Upper lobe of right lung (tissue), 1 donor: ENCODE measurements at regions not wholly inside any gene's neighbourhood (a gene's known extent, or its start where the extent isn't known, plus 50 kb on each side); places are given as distances from the start of the nearest gene placed in this dataset.

Experiments used
- ATAC-seq: fragments of 200-7000 bp; cut with Tn5 transposase; one replicate; pipeline ENCODE4 v1.9.1; 2020; ENCODE audit warnings: mild to moderate bottlenecking, moderate library complexity
- DNase-seq: peaks from one replicate; pipeline ENCODE4 v3.0.0-alpha.2; 2020
- H3K27ac ChIP-seq: fragments of 200-600 bp; one replicate; pipeline ENCODE4 v1.8.0; 2022
- H3K27me3 ChIP-seq: fragments of 200-600 bp; one replicate; pipeline ENCODE4 v1.8.0; 2022; ENCODE audit warnings: mild to moderate bottlenecking
- H3K36me3 ChIP-seq: fragments of 200-600 bp; one replicate; pipeline ENCODE4 v1.8.0; 2022
- H3K4me1 ChIP-seq: fragments of 200-600 bp; one replicate; pipeline ENCODE4 v1.8.0; 2022
- H3K4me3 ChIP-seq: fragments of 200-600 bp; one replicate; pipeline ENCODE4 v1.8.0; 2022; ENCODE audit warnings: mild to moderate bottlenecking
- H3K9me3 ChIP-seq: fragments of 200-600 bp; one replicate; pipeline ENCODE4 v1.8.0; 2022
- intact Hi-C: fragments of 100-400 bp; cut with DNase I; formaldehyde crosslinking; loops from one replicate; pipeline ENCODE4 v1.11.0; 2022
- TF ChIP-seq, protein P1 (sequence below): fragments of 200-600 bp; IDR thresholded peaks from one replicate; pipeline ENCODE4 v1.8.0; 2022; ENCODE audit warnings: antibody characterized with exemption
- donor health status: DM: no; HTN: yes; CAD: no; lungs with severe emphysema.

DNA sequence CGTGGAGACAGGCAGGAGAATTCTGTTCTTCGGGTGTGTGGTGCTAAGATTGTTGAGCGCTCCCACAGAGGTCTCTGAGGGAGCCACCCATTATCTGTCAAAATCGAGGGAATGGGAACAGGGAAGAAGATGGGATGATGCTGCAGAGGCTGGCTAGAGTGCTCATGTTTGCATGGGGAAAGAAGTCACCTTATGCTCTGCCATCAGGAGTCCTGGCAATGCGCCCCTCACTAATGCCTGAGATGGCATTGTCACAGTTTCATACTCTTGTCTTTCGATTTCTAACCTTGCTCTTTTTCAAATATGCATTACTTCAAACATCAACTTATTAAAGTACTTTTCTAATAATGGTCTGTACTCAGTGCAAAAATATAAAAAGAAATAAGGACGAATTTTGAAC is 463.3 kb upstream of the CELF4 start:
- intact Hi-C loops, result no loop called here
- DNase-seq, result no peak
- Histone ChIP-seq H3K27ac (no peak overlapping the region), H3K4me1 (no peaks in the 10 kb centered on the region), H3K4me3 (no peak overlapping the region), H3K9me3 (no peaks in the 10 kb centered on the region), H3K36me3 (no peaks in the 10 kb centered on the region), H3K27me3 (no peaks in the 10 kb centered on the region)
- ATAC-seq, result no peak
- TF ChIP-seq, protein P1, sequence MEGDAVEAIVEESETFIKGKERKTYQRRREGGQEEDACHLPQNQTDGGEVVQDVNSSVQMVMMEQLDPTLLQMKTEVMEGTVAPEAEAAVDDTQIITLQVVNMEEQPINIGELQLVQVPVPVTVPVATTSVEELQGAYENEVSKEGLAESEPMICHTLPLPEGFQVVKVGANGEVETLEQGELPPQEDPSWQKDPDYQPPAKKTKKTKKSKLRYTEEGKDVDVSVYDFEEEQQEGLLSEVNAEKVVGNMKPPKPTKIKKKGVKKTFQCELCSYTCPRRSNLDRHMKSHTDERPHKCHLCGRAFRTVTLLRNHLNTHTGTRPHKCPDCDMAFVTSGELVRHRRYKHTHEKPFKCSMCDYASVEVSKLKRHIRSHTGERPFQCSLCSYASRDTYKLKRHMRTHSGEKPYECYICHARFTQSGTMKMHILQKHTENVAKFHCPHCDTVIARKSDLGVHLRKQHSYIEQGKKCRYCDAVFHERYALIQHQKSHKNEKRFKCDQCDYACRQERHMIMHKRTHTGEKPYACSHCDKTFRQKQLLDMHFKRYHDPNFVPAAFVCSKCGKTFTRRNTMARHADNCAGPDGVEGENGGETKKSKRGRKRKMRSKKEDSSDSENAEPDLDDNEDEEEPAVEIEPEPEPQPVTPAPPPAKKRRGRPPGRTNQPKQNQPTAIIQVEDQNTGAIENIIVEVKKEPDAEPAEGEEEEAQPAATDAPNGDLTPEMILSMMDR, result no peak

DNA sequence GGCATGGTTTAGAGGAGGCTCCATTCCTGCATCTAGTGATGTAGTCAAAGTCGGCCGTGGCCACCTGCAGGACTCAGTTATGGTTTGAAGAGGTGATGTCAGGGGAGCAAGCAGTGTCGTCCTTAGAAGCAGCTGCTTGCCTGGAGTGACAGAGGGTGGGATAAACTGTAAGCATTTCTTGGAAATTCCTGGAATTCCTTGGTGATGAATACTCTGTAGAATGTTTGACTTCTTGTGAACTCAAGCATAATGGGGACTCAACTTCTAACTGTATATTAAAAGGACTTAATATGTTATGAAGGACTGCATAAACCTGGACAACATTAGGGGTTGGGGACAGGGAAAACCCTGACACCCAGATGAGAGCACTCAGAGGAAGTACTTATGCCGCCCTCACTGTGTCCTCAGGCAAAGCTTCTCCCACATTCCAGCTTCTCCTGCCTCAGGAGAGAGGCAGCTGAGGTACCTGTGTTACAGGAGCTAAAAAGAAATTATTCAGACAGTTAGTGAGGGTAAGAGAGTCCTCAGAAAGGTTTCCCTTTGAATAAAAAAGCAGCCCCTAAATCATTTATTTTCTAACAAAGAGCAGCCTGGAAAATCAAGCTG is 459.9 kb upstream of the CELF4 start:
- Histone ChIP-seq H3K9me3 (no peaks in the 10 kb centered on the region), H3K4me3 (no peak overlapping the region), H3K27me3 (no peaks in the 10 kb centered on the region), H3K4me1 (no peaks in the 10 kb centered on the region), H3K27ac (no peak overlapping the region), H3K36me3 (no peaks in the 10 kb centered on the region)
- DNase-seq (no peak), ATAC-seq (no peak)
- TF ChIP-seq, protein P1, result no peak
- intact Hi-C loops, result no loop called here

DNA sequence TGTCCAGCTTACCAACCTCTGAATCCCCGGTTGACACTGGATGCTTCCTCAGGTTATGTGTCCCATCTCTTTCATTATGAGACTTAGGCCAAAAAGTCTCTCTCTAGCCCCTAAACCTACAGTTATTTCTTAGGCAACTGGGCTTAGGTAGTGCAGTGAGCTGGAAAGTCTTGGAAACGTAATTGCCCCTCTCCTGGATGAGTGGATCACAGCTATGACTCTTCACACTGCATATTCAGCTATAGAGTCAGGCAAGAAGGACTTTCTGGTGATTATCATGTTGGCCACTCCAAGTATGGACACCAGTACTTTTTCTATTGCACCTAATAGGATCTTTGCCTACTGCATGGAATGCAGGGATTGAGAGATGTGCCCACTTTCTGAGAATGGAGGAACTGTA is 458.3 kb upstream of the CELF4 start:
- no peaks in the 10 kb centered on the region for H3K27me3 ChIP-seq

DNA sequence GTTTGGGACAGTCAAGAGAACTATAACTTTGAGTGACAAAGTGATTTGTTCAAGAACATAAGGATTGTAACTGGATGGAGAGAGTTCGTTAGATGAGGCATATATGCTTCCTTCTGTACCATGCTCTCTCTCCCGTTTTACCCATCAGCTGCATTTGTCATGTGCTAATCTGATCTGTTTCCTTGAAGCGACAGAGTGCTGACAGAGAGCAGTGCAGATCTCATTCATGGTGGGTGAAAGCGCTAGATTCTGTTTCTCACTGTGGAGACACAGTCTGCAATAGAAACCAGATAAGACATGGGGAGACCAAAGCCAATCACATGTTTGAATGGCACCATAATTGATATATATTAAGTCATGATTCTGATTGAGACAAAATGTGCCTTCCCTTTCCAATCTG is 456.6 kb upstream of the CELF4 start:
- Histone ChIP-seq H3K27me3 (no peaks in the 10 kb centered on the region), H3K27ac (no peak overlapping the region), H3K4me3 (no peak overlapping the region), H3K36me3 (no peaks in the 10 kb centered on the region), H3K9me3 (no peaks in the 10 kb centered on the region), H3K4me1 (no peaks in the 10 kb centered on the region)
- DNase-seq (no peak), ATAC-seq (no peak)
- TF ChIP-seq, protein P1, result no peak
- intact Hi-C loops, result no loop called here

More for the DNA sequence above, 458.3 kb upstream of the CELF4 start:
- no peak for DNase-seq
- no peak overlapping the region for H3K27ac ChIP-seq
- no peaks in the 10 kb centered on the region for H3K9me3 ChIP-seq
- intact Hi-C loops, result no loop called here
- TF ChIP-seq, protein P1, result no peak
- no peak for ATAC-seq
- no peak overlapping the region for H3K4me3 ChIP-seq
- no peaks in the 10 kb centered on the region for H3K4me1 ChIP-seq
- no peaks in the 10 kb centered on the region for H3K36me3 ChIP-seq

DNA sequence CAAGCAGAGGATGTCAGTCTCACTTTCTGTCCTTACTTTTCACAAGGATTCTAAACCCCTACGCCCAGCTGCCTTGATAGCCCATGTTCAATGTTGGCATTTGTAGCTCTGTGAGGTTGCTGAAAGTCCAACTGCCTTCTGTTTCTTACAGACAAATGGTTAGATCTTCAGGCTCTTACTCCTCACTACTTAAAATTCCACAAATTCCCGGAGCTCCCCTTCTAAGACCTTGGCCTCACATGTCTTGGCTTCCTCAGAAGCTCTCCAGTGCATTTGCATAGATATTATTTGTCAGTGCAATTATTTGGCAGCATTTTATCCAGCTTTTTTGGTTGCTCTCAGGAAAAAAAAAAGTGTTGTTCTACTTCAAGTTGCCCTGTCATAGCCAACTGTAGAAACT is 453.7 kb upstream of the CELF4 start:
- DNase-seq, result no peak
- intact Hi-C loops, result no loop called here

More for the DNA sequence above, 453.7 kb upstream of the CELF4 start:
- H3K36me3 ChIP-seq, result no peaks in the 10 kb centered on the region
- H3K27ac ChIP-seq, result no peak overlapping the region
- H3K27me3 ChIP-seq, result no peaks in the 10 kb centered on the region
- no peaks in the 10 kb centered on the region for H3K9me3 ChIP-seq
- TF ChIP-seq, protein P1, result no peak
- H3K4me3 ChIP-seq, result no peak overlapping the region
- ATAC-seq, result no peak
- no peaks in the 10 kb centered on the region for H3K4me1 ChIP-seq
